Fibroblast of lung (primary cell): ENCODE measurements at regions not wholly inside any gene's neighbourhood (a gene's known extent, or its start where the extent isn't known, plus 50 kb on each side); places are given as distances from the start of the nearest gene placed in this dataset.

Experiments
- CTCF ChIP-seq, 2 donors: IDR thresholded peaks in 1 of 2; conservative IDR thresholded peaks in 1 of 2; 1 replicate in 1 of 2; 2 replicates in 1 of 2; pipeline ENCODE4 v1.5.1; 2011 to 2012; ENCODE audit warnings: low read length in 2 of 2, control low read depth in 1 of 2, inconsistent platforms in 1 of 2, low read depth in 1 of 2, mild to moderate bottlenecking in 1 of 2
- EZH2 ChIP-seq: IDR thresholded peaks from 2 replicates; pipeline ENCODE4 v1.5.1; 2012; ENCODE audit warnings: low read length, control low read depth, mild to moderate bottlenecking; ENCODE audit errors: missing control alignments

- TF ChIP-seq CTCF (conservative IDR thresholded peaks at IDR 0.05 in 1 of 2, IDR thresholded peaks at IDR 0.05 in 1 of 2; ENCODE audit: low read depth in 1 of 2, low read length in 2 of 2) (no peak), EZH2 (no peak)
These were observed 330.6 kb downstream of the MDFIC start for GRCh38 chr7:115252461-115252860.
